ENCODE measurements at regions not wholly inside any gene's neighbourhood (a gene's known extent, or its start where the extent isn't known, plus 50 kb on each side); places are given as distances from the start of the nearest gene placed in this dataset.

DNA sequence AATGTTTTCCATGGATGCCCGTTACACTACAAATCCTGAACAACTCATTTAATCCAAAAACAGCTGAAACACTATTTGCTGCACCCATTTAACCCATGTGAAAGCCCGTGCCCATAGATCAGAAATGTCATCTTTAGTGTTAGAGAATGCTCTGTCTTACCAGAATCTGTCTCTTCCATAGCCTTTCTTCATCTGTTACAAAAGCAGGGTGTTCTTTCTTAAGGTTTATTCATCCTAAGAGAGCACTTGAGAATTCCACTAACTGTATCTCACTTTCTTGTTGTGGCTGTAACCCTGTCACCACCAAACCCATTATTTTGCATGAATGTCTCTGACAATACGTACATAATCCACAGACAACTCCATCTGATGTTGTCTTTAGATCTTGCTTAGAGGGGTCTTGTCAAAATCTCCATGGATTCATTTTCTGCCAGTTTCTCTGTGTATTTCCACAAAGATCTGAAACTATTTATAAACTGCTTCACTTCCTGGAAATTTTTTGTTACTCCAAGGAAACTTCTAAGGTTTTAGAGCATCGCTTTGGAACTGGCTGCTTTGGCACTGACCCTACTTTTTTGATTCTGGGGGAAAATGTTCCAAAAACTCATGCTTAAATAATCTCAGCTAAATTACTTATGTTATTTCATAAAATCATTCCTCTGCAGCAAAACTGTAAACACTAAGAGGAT is 167.8 kb upstream of the CCDC54 start:
- TF ChIP-seq, protein P1, sequence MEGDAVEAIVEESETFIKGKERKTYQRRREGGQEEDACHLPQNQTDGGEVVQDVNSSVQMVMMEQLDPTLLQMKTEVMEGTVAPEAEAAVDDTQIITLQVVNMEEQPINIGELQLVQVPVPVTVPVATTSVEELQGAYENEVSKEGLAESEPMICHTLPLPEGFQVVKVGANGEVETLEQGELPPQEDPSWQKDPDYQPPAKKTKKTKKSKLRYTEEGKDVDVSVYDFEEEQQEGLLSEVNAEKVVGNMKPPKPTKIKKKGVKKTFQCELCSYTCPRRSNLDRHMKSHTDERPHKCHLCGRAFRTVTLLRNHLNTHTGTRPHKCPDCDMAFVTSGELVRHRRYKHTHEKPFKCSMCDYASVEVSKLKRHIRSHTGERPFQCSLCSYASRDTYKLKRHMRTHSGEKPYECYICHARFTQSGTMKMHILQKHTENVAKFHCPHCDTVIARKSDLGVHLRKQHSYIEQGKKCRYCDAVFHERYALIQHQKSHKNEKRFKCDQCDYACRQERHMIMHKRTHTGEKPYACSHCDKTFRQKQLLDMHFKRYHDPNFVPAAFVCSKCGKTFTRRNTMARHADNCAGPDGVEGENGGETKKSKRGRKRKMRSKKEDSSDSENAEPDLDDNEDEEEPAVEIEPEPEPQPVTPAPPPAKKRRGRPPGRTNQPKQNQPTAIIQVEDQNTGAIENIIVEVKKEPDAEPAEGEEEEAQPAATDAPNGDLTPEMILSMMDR (IDR thresholded peaks at IDR 0.05): no peak
- TF ChIP-seq POLR2A (IDR thresholded peaks at IDR 0.05): no peak

All from upper lobe of left lung (tissue), 4 donors.